HAP-1 (cell line): ENCODE measurements at regions not wholly inside any gene's neighbourhood (a gene's known extent, or its start where the extent isn't known, plus 50 kb on each side); places are given as distances from the start of the nearest gene placed in this dataset.

Source experiments
- DNase-seq, 2 experiments: peaks; one replicate each; pipeline ENCODE4 v3.0.0-alpha.2; 2016 to 2020; ENCODE audit warnings: low spot score in 2 of 2
- H3K27me3 ChIP-seq: fragments of 250-450 bp; sonication (Bioruptor Pico); 2 replicates; pipeline ENCODE4 v1.5.1; 2020; ENCODE audit warnings: low read depth, mild to moderate bottlenecking, moderate library complexity
- H3K36me3 ChIP-seq: fragments of 250-450 bp; sonication (Bioruptor Pico); replicated peaks from 2 replicates; pipeline ENCODE4 v1.5.1; 2020; ENCODE audit warnings: mild to moderate bottlenecking
- H3K4me1 ChIP-seq: fragments of 250-450 bp; sonication (Bioruptor Pico); 2 replicates; pipeline ENCODE4 v1.5.1; 2020; ENCODE audit warnings: mild to moderate bottlenecking
- H3K4me3 ChIP-seq: fragments of 250-450 bp; sonication (Bioruptor Pico); 2 replicates; pipeline ENCODE4 v1.5.1; 2020; ENCODE audit warnings: mild to moderate bottlenecking, moderate library complexity
- H3K9me3 ChIP-seq: fragments of 250-450 bp; sonication (Bioruptor Pico); 2 replicates; pipeline ENCODE4 v1.5.1; 2020; ENCODE audit warnings: mild to moderate bottlenecking, moderate library complexity
- in situ Hi-C: fragments of 300-500 bp; cut with MboI; formaldehyde crosslinking; loops from 3 replicates; pipeline ENCODE4 v1.14.3; 2020; ENCODE audit warnings: low sequenced_read_pairs, inconsistent platforms, mixed read lengths

- no peaks in the 10 kb centered on the region for H3K36me3 ChIP-seq
- H3K27me3 ChIP-seq, result no peaks in the 10 kb centered on the region
- H3K9me3 ChIP-seq, result no peaks in the 10 kb centered on the region
- in situ Hi-C loops, result no loop called here
- no peak overlapping the region for H3K4me3 ChIP-seq
- no peaks in the 10 kb centered on the region for H3K4me1 ChIP-seq
- DNase-seq, result no peak
Observed at GRCh38 chr16:35750157-35750689, 2290.8 kb downstream of the TP53TG3F start.

- no peaks in the 10 kb centered on the region for H3K27me3 ChIP-seq
- no peaks in the 10 kb centered on the region for H3K4me1 ChIP-seq
- in situ Hi-C loops, result no loop called here
Observed at GRCh38 chr16:35750701-35751104, 2291.3 kb downstream of the TP53TG3F start.

GRCh38 chr16:35751191-35751941 lies 2292.0 kb downstream of the TP53TG3F start:
- no peak for DNase-seq
- Histone ChIP-seq H3K9me3 (no peaks in the 10 kb centered on the region), H3K4me3 (no peak overlapping the region), H3K27me3 (no peaks in the 10 kb centered on the region), H3K36me3 (no peaks in the 10 kb centered on the region), H3K4me1 (no peaks in the 10 kb centered on the region)
- in situ Hi-C loops, result no loop called here

More at GRCh38 chr16:35750701-35751104, 2291.3 kb downstream of the TP53TG3F start:
- Histone ChIP-seq H3K4me3 (no peak overlapping the region), H3K9me3 (no peaks in the 10 kb centered on the region), H3K36me3 (no peaks in the 10 kb centered on the region)
- DNase-seq, result no peak

GRCh38 chr16:35752012-35752772 lies 2292.8 kb downstream of the TP53TG3F start:
- Histone ChIP-seq H3K9me3 (no peaks in the 10 kb centered on the region), H3K4me1 (no peaks in the 10 kb centered on the region), H3K27me3 (no peaks in the 10 kb centered on the region), H3K36me3 (no peaks in the 10 kb centered on the region), H3K4me3 (no peak overlapping the region)
- no peak for DNase-seq
- in situ Hi-C loops, result no loop called here

- Histone ChIP-seq H3K36me3 (no peaks in the 10 kb centered on the region), H3K9me3 (no peaks in the 10 kb centered on the region), H3K4me3 (no peak overlapping the region), H3K4me1 (no peaks in the 10 kb centered on the region), H3K27me3 (no peaks in the 10 kb centered on the region)
- no peak for DNase-seq
- in situ Hi-C loops, result no loop called here
Observed at GRCh38 chr16:35752773-35753558, 2293.6 kb downstream of the TP53TG3F start.

GRCh38 chr16:35753559-35754390 lies 2294.4 kb downstream of the TP53TG3F start:
- Histone ChIP-seq H3K27me3 (no peaks in the 10 kb centered on the region), H3K36me3 (no peaks in the 10 kb centered on the region), H3K4me3 (no peak overlapping the region), H3K9me3 (no peaks in the 10 kb centered on the region), H3K4me1 (no peaks in the 10 kb centered on the region)
- no peak for DNase-seq
- in situ Hi-C loops, result no loop called here

- in situ Hi-C loops, result no loop called here
- DNase-seq, result no peak
- no peak overlapping the region for H3K4me3 ChIP-seq
- H3K4me1 ChIP-seq, result no peaks in the 10 kb centered on the region
- no peaks in the 10 kb centered on the region for H3K27me3 ChIP-seq
- no peaks in the 10 kb centered on the region for H3K36me3 ChIP-seq
- H3K9me3 ChIP-seq, result no peaks in the 10 kb centered on the region
Observed at GRCh38 chr16:35754391-35755369, 2295.3 kb downstream of the TP53TG3F start.

- H3K36me3 ChIP-seq, result no peaks in the 10 kb centered on the region
- no peaks in the 10 kb centered on the region for H3K27me3 ChIP-seq
- no peak overlapping the region for H3K4me3 ChIP-seq
- in situ Hi-C loops, result no loop called here
- no peak for DNase-seq
- no peaks in the 10 kb centered on the region for H3K9me3 ChIP-seq
- no peaks in the 10 kb centered on the region for H3K4me1 ChIP-seq
Observed at GRCh38 chr16:35788381-35788780, 2329.0 kb downstream of the TP53TG3F start.

GRCh38 chr16:35792516-35793285 lies 2333.3 kb downstream of the TP53TG3F start:
- H3K4me3 ChIP-seq, result no peak overlapping the region
- no peaks in the 10 kb centered on the region for H3K9me3 ChIP-seq
- H3K4me1 ChIP-seq, result no peaks in the 10 kb centered on the region
- no peaks in the 10 kb centered on the region for H3K27me3 ChIP-seq
- no peaks in the 10 kb centered on the region for H3K36me3 ChIP-seq
- in situ Hi-C loops, result no loop called here
- DNase-seq, result no peak

- H3K4me3 ChIP-seq, result no peak overlapping the region
- no peaks in the 10 kb centered on the region for H3K9me3 ChIP-seq
- no peaks in the 10 kb centered on the region for H3K36me3 ChIP-seq
- in situ Hi-C loops, result no loop called here
- H3K27me3 ChIP-seq, result no peaks in the 10 kb centered on the region
- DNase-seq, result no peak
- no peaks in the 10 kb centered on the region for H3K4me1 ChIP-seq
Observed at GRCh38 chr16:35793601-35794000, 2334.2 kb downstream of the TP53TG3F start.

GRCh38 chr16:35794896-35795295 lies 2335.5 kb downstream of the TP53TG3F start:
- H3K4me3 ChIP-seq, result no peak overlapping the region
- no peaks in the 10 kb centered on the region for H3K36me3 ChIP-seq
- no peaks in the 10 kb centered on the region for H3K9me3 ChIP-seq
- no peaks in the 10 kb centered on the region for H3K4me1 ChIP-seq
- in situ Hi-C loops, result no loop called here
- no peak for DNase-seq
- no peaks in the 10 kb centered on the region for H3K27me3 ChIP-seq
